ENCODE measurements at regions not wholly inside any gene's neighbourhood (a gene's known extent, or its start where the extent isn't known, plus 50 kb on each side); places are given as distances from the start of the nearest gene placed in this dataset.

DNA sequence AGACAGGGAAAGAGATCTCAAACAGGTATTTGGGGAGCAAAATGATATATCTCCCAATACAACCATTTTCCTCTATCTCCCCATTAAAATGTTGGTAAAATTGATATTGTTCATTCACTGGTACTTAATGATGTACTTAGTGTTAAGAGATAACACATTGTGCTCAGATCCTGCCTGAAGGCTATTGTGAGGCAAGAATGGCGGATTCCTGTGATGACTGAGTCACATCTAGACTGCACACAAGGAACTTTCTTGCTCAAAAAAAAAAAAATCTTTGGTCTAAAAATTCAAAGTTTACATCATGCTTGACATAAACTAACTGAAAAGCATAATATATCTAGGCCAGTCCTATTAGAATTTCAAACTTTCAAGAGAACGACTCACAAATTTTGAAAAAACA, 171.1 kb upstream of the TTC14 start:
- Histone ChIP-seq H3K79me2 (ENCODE audit: control insufficient read depth, insufficient read depth, low read length) (no peaks in the 10 kb centered on the region), H3K36me3 (ENCODE audit: control insufficient read depth, insufficient read depth, low read length) (no peaks in the 10 kb centered on the region), H2AFZ (ENCODE audit: low read depth, low read length) (no peak overlapping the region), H3K9me3 (replicated peaks; ENCODE audit: control insufficient read depth, insufficient read depth, low read depth, low read length) (no peaks in the 10 kb centered on the region), H3K9ac (ENCODE audit: insufficient read depth in 1 of 2, low read depth in 2 of 2, low read length in 2 of 2) (no peak overlapping the region), H4K20me1 (replicated peaks; ENCODE audit: control insufficient read depth, insufficient read depth, low read length) (no peaks in the 10 kb centered on the region), H3K9me1 (ENCODE audit: control insufficient read depth, insufficient read depth, low read length) (no peaks in the 10 kb centered on the region), H3K27me3 (ENCODE audit: control insufficient read depth in 2 of 2, insufficient read depth in 2 of 2, low read length in 2 of 2) (no peaks in the 10 kb centered on the region), H3K4me2 (ENCODE audit: insufficient read depth, low read length) (no peak overlapping the region), H3K27ac (ENCODE audit: extremely low read depth, low read depth, low read length) (no peak overlapping the region), H3K4me3 (no peak overlapping the region), H3K4me1 (replicated peaks in 1 of 2; ENCODE audit: control insufficient read depth in 2 of 2, insufficient read depth in 2 of 2, low read length in 2 of 2) (no peaks in the 10 kb centered on the region)
- ChIA-PET CTCF (ENCODE audit: low intra/inter-chr PET ratio) (no interaction called here), POLR2A (no interaction called here)
- BruUV-seq (replicated peaks), result no TSS peak
- in situ Hi-C loops (cut with MboI) (no loop called here), intact Hi-C loops (cut with micrococcal nuclease) (no loop called here)
- no peak for FAIRE-seq
- TF ChIP-seq PTBP1 (IDR thresholded peaks at IDR 0.05; ENCODE audit: low read depth, low read length) (no peak), FUS (optimal IDR thresholded peaks at IDR 0.05; ENCODE audit: low read depth, low read length) (no peak), POLR3G (IDR thresholded peaks at IDR 0.05; ENCODE audit: extremely low read depth, insufficient read length, insufficient replicate concordance) (no peak), CCNT2 (IDR thresholded peaks at IDR 0.05; ENCODE audit: borderline replicate concordance, extremely low read depth, insufficient read length, low read depth, low read length) (no peak)
- TF ChIP-seq, protein P1, sequence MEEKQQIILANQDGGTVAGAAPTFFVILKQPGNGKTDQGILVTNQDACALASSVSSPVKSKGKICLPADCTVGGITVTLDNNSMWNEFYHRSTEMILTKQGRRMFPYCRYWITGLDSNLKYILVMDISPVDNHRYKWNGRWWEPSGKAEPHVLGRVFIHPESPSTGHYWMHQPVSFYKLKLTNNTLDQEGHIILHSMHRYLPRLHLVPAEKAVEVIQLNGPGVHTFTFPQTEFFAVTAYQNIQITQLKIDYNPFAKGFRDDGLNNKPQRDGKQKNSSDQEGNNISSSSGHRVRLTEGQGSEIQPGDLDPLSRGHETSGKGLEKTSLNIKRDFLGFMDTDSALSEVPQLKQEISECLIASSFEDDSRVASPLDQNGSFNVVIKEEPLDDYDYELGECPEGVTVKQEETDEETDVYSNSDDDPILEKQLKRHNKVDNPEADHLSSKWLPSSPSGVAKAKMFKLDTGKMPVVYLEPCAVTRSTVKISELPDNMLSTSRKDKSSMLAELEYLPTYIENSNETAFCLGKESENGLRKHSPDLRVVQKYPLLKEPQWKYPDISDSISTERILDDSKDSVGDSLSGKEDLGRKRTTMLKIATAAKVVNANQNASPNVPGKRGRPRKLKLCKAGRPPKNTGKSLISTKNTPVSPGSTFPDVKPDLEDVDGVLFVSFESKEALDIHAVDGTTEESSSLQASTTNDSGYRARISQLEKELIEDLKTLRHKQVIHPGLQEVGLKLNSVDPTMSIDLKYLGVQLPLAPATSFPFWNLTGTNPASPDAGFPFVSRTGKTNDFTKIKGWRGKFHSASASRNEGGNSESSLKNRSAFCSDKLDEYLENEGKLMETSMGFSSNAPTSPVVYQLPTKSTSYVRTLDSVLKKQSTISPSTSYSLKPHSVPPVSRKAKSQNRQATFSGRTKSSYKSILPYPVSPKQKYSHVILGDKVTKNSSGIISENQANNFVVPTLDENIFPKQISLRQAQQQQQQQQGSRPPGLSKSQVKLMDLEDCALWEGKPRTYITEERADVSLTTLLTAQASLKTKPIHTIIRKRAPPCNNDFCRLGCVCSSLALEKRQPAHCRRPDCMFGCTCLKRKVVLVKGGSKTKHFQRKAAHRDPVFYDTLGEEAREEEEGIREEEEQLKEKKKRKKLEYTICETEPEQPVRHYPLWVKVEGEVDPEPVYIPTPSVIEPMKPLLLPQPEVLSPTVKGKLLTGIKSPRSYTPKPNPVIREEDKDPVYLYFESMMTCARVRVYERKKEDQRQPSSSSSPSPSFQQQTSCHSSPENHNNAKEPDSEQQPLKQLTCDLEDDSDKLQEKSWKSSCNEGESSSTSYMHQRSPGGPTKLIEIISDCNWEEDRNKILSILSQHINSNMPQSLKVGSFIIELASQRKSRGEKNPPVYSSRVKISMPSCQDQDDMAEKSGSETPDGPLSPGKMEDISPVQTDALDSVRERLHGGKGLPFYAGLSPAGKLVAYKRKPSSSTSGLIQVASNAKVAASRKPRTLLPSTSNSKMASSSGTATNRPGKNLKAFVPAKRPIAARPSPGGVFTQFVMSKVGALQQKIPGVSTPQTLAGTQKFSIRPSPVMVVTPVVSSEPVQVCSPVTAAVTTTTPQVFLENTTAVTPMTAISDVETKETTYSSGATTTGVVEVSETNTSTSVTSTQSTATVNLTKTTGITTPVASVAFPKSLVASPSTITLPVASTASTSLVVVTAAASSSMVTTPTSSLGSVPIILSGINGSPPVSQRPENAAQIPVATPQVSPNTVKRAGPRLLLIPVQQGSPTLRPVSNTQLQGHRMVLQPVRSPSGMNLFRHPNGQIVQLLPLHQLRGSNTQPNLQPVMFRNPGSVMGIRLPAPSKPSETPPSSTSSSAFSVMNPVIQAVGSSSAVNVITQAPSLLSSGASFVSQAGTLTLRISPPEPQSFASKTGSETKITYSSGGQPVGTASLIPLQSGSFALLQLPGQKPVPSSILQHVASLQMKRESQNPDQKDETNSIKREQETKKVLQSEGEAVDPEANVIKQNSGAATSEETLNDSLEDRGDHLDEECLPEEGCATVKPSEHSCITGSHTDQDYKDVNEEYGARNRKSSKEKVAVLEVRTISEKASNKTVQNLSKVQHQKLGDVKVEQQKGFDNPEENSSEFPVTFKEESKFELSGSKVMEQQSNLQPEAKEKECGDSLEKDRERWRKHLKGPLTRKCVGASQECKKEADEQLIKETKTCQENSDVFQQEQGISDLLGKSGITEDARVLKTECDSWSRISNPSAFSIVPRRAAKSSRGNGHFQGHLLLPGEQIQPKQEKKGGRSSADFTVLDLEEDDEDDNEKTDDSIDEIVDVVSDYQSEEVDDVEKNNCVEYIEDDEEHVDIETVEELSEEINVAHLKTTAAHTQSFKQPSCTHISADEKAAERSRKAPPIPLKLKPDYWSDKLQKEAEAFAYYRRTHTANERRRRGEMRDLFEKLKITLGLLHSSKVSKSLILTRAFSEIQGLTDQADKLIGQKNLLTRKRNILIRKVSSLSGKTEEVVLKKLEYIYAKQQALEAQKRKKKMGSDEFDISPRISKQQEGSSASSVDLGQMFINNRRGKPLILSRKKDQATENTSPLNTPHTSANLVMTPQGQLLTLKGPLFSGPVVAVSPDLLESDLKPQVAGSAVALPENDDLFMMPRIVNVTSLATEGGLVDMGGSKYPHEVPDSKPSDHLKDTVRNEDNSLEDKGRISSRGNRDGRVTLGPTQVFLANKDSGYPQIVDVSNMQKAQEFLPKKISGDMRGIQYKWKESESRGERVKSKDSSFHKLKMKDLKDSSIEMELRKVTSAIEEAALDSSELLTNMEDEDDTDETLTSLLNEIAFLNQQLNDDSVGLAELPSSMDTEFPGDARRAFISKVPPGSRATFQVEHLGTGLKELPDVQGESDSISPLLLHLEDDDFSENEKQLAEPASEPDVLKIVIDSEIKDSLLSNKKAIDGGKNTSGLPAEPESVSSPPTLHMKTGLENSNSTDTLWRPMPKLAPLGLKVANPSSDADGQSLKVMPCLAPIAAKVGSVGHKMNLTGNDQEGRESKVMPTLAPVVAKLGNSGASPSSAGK (IDR thresholded peaks at IDR 0.05), result no peak
- ATAC-seq, result no peak
- DNase-seq (ENCODE audit: extremely low read depth in 1 of 4, low spot score in 3 of 4), result no peak
- 0% methylated on average over 2 of the region's 2 CpGs for WGBS (ENCODE audit: insufficient coverage, low coverage, missing lambda C conversion rate)
